ENCODE measurements at regions not wholly inside any gene's neighbourhood (a gene's known extent, or its start where the extent isn't known, plus 50 kb on each side); places are given as distances from the start of the nearest gene placed in this dataset.

- H3K9me3 ChIP-seq (ENCODE audit: control insufficient read depth, low read length, poor library complexity, severe bottlenecking): no peaks in the 10 kb centered on the region
- Mint-ChIP-seq H3K27ac (no peak overlapping the region), H3K4me3 (no peak overlapping the region), H3K4me1 (no peaks in the 10 kb centered on the region), H3K27me3 (no peaks in the 10 kb centered on the region), H3K36me3 (ENCODE audit: low read depth) (no peaks in the 10 kb centered on the region)
- ATAC-seq (no peak), DNase-seq (no peak)
Measured at GRCh38 chr13:85347251-85347650, 452.0 kb downstream of the SLITRK6 start.

- ATAC-seq (no peak), DNase-seq (no peak)
- H3K27me3 Mint-ChIP-seq: no peaks in the 10 kb centered on the region
- H3K4me1 Mint-ChIP-seq: no peaks in the 10 kb centered on the region
- H3K4me3 Mint-ChIP-seq: no peak overlapping the region
- H3K36me3 Mint-ChIP-seq (ENCODE audit: low read depth): no peaks in the 10 kb centered on the region
- no peak overlapping the region for H3K27ac Mint-ChIP-seq
- no peaks in the 10 kb centered on the region for H3K9me3 ChIP-seq (ENCODE audit: control insufficient read depth, low read length, poor library complexity, severe bottlenecking)
Measured at GRCh38 chr13:85334187-85334586, 465.0 kb downstream of the SLITRK6 start.

- no peak overlapping the region for H3K27ac Mint-ChIP-seq
- no peak for DNase-seq
- H3K4me3 Mint-ChIP-seq: no peak overlapping the region
- no peaks in the 10 kb centered on the region for H3K36me3 Mint-ChIP-seq (ENCODE audit: low read depth)
- ATAC-seq: no peak
- H3K9me3 ChIP-seq (ENCODE audit: control insufficient read depth, low read length, poor library complexity, severe bottlenecking): no peaks in the 10 kb centered on the region
- no peaks in the 10 kb centered on the region for H3K4me1 Mint-ChIP-seq
- H3K27me3 Mint-ChIP-seq: no peaks in the 10 kb centered on the region
Measured at GRCh38 chr13:85333506-85334020, 465.7 kb downstream of the SLITRK6 start.

GRCh38 chr13:85332615-85333014 is 466.6 kb downstream of the SLITRK6 start:
- ATAC-seq: no peak
- Mint-ChIP-seq H3K36me3 (ENCODE audit: low read depth) (no peaks in the 10 kb centered on the region), H3K4me1 (no peaks in the 10 kb centered on the region), H3K27me3 (no peaks in the 10 kb centered on the region), H3K27ac (no peak overlapping the region), H3K4me3 (no peak overlapping the region)
- DNase-seq: no peak
- H3K9me3 ChIP-seq (ENCODE audit: control insufficient read depth, low read length, poor library complexity, severe bottlenecking): no peaks in the 10 kb centered on the region

GRCh38 chr13:85321734-85322133 is 477.5 kb downstream of the SLITRK6 start:
- Mint-ChIP-seq H3K27ac (no peak overlapping the region), H3K27me3 (no peaks in the 10 kb centered on the region), H3K4me1 (no peaks in the 10 kb centered on the region), H3K4me3 (no peak overlapping the region), H3K36me3 (ENCODE audit: low read depth) (no peaks in the 10 kb centered on the region)
- no peaks in the 10 kb centered on the region for H3K9me3 ChIP-seq (ENCODE audit: control insufficient read depth, low read length, poor library complexity, severe bottlenecking)
- DNase-seq: no peak
- ATAC-seq: no peak

GRCh38 chr13:85317781-85318180 is 481.4 kb downstream of the SLITRK6 start:
- Mint-ChIP-seq H3K4me1 (no peaks in the 10 kb centered on the region), H3K27ac (no peak overlapping the region), H3K27me3 (no peaks in the 10 kb centered on the region), H3K36me3 (ENCODE audit: low read depth) (no peaks in the 10 kb centered on the region), H3K4me3 (no peak overlapping the region)
- no peak for ATAC-seq
- DNase-seq: no peak
- no peaks in the 10 kb centered on the region for H3K9me3 ChIP-seq (ENCODE audit: control insufficient read depth, low read length, poor library complexity, severe bottlenecking)

- no peaks in the 10 kb centered on the region for H3K36me3 Mint-ChIP-seq (ENCODE audit: low read depth)
- H3K9me3 ChIP-seq (ENCODE audit: control insufficient read depth, low read length, poor library complexity, severe bottlenecking): no peaks in the 10 kb centered on the region
- H3K27ac Mint-ChIP-seq: no peak overlapping the region
- H3K4me3 Mint-ChIP-seq: no peak overlapping the region
- ATAC-seq (no peak), DNase-seq (no peak)
- H3K27me3 Mint-ChIP-seq: no peaks in the 10 kb centered on the region
- H3K4me1 Mint-ChIP-seq: no peaks in the 10 kb centered on the region
Measured at GRCh38 chr13:85316506-85317025, 482.7 kb downstream of the SLITRK6 start.

GRCh38 chr13:85314686-85315085 is 484.5 kb downstream of the SLITRK6 start:
- ATAC-seq (no peak), DNase-seq (no peak)
- H3K9me3 ChIP-seq (ENCODE audit: control insufficient read depth, low read length, poor library complexity, severe bottlenecking): no peaks in the 10 kb centered on the region
- H3K4me3 Mint-ChIP-seq: no peak overlapping the region
- H3K4me1 Mint-ChIP-seq: no peaks in the 10 kb centered on the region
- H3K36me3 Mint-ChIP-seq (ENCODE audit: low read depth): no peaks in the 10 kb centered on the region
- no peaks in the 10 kb centered on the region for H3K27me3 Mint-ChIP-seq
- no peak overlapping the region for H3K27ac Mint-ChIP-seq

- ATAC-seq: no peak
- no peaks in the 10 kb centered on the region for H3K9me3 ChIP-seq (ENCODE audit: control insufficient read depth, low read length, poor library complexity, severe bottlenecking)
- Mint-ChIP-seq H3K27ac (no peak overlapping the region), H3K36me3 (ENCODE audit: low read depth) (no peaks in the 10 kb centered on the region), H3K27me3 (no peaks in the 10 kb centered on the region), H3K4me3 (no peak overlapping the region), H3K4me1 (no peaks in the 10 kb centered on the region)
- DNase-seq: no peak
Measured at GRCh38 chr13:85313761-85314503, 485.3 kb downstream of the SLITRK6 start.

GRCh38 chr13:85312071-85312470 is 487.1 kb downstream of the SLITRK6 start:
- Mint-ChIP-seq H3K36me3 (ENCODE audit: low read depth) (no peaks in the 10 kb centered on the region), H3K4me1 (no peaks in the 10 kb centered on the region), H3K4me3 (no peak overlapping the region), H3K27me3 (no peaks in the 10 kb centered on the region), H3K27ac (no peak overlapping the region)
- H3K9me3 ChIP-seq (ENCODE audit: control insufficient read depth, low read length, poor library complexity, severe bottlenecking): no peaks in the 10 kb centered on the region
- ATAC-seq (no peak), DNase-seq (no peak)

GRCh38 chr13:85303630-85304029 is 495.6 kb downstream of the SLITRK6 start:
- Mint-ChIP-seq H3K4me3 (no peak overlapping the region), H3K4me1 (no peaks in the 10 kb centered on the region), H3K27ac (no peak overlapping the region), H3K27me3 (no peaks in the 10 kb centered on the region), H3K36me3 (ENCODE audit: low read depth) (no peaks in the 10 kb centered on the region)
- no peak for ATAC-seq
- no peaks in the 10 kb centered on the region for H3K9me3 ChIP-seq (ENCODE audit: control insufficient read depth, low read length, poor library complexity, severe bottlenecking)
- no peak for DNase-seq

GRCh38 chr13:85298387-85298924 is 500.8 kb downstream of the SLITRK6 start:
- Mint-ChIP-seq H3K27me3 (no peaks in the 10 kb centered on the region), H3K36me3 (ENCODE audit: low read depth) (no peaks in the 10 kb centered on the region), H3K27ac (no peak overlapping the region), H3K4me1 (no peaks in the 10 kb centered on the region), H3K4me3 (no peak overlapping the region)
- no peak for ATAC-seq
- DNase-seq: no peak
- no peaks in the 10 kb centered on the region for H3K9me3 ChIP-seq (ENCODE audit: control insufficient read depth, low read length, poor library complexity, severe bottlenecking)

- Mint-ChIP-seq H3K4me1 (no peaks in the 10 kb centered on the region), H3K27me3 (no peaks in the 10 kb centered on the region), H3K27ac (no peak overlapping the region), H3K4me3 (no peak overlapping the region), H3K36me3 (ENCODE audit: low read depth) (no peaks in the 10 kb centered on the region)
- no peaks in the 10 kb centered on the region for H3K9me3 ChIP-seq (ENCODE audit: control insufficient read depth, low read length, poor library complexity, severe bottlenecking)
- ATAC-seq: no peak
- no peak for DNase-seq
Measured at GRCh38 chr13:85288698-85289097, 510.5 kb downstream of the SLITRK6 start.

- H3K4me3 Mint-ChIP-seq: no peak overlapping the region
- no peaks in the 10 kb centered on the region for H3K36me3 Mint-ChIP-seq (ENCODE audit: low read depth)
- H3K27me3 Mint-ChIP-seq: no peaks in the 10 kb centered on the region
- ATAC-seq (no peak), DNase-seq (no peak)
- no peaks in the 10 kb centered on the region for H3K4me1 Mint-ChIP-seq
- no peaks in the 10 kb centered on the region for H3K9me3 ChIP-seq (ENCODE audit: control insufficient read depth, low read length, poor library complexity, severe bottlenecking)
- no peak overlapping the region for H3K27ac Mint-ChIP-seq
Measured at GRCh38 chr13:85287528-85287927, 511.7 kb downstream of the SLITRK6 start.
